ENCODE measurements at regions not wholly inside any gene's neighbourhood (a gene's known extent, or its start where the extent isn't known, plus 50 kb on each side); places are given as distances from the start of the nearest gene placed in this dataset.

- ChIA-PET CTCF (no interaction called here), POLR2A (no interaction called here)
- intact Hi-C loops (cut with micrococcal nuclease; ENCODE audit: unreplicated experiment): no loop called here
- DNase-seq: peak; percentile 1 to 37
- H3K27me3 Mint-ChIP-seq (ENCODE audit: insufficient read depth, unreplicated experiment): peaks cover 9% of the 10 kb centered on the region
- Histone ChIP-seq H3K9me3 (no peaks in the 10 kb centered on the region; the same call in 1 of the 2 replicates), H3K4me1 (no peaks in the 10 kb centered on the region), H3K36me3 (ENCODE audit: control insufficient read depth, insufficient read depth, low read length) (no peaks in the 10 kb centered on the region), H3K27me3 (replicated peaks; ENCODE audit: control insufficient read depth, insufficient read depth, low read length) (no peaks in the 10 kb centered on the region), H3K4me3 (ENCODE audit: low read depth, low read length) (no peak overlapping the region)
- H3K36me3 Mint-ChIP-seq (ENCODE audit: insufficient read depth, unreplicated experiment): no peaks in the 10 kb centered on the region
- H3K4me3 Mint-ChIP-seq (ENCODE audit: unreplicated experiment): no peak overlapping the region
- H3K27ac Mint-ChIP-seq (ENCODE audit: unreplicated experiment): peak overlapping the region; percentile 33
- BruUV-seq (replicated peaks): no TSS peak
- H3K4me1 Mint-ChIP-seq (ENCODE audit: low read depth, unreplicated experiment): no peaks in the 10 kb centered on the region
- no peak for TF ChIP-seq CTCF (IDR thresholded peaks at IDR 0.05; ENCODE audit: insufficient read depth in 1 of 2, low read depth in 1 of 2, low read length in 1 of 2, severe bottlenecking in 1 of 2, unreplicated experiment in 1 of 2)
- no peaks in the 10 kb centered on the region for H3K9me3 Mint-ChIP-seq (ENCODE audit: unreplicated experiment)
Observed at GRCh38 chr3:135513106-135514059, 452.1 kb upstream of the PPP2R3A start.

GRCh38 chr3:135514060-135514448 is 451.5 kb upstream of the PPP2R3A start:
- Mint-ChIP-seq H3K4me1 (ENCODE audit: low read depth, unreplicated experiment) (no peaks in the 10 kb centered on the region), H3K27me3 (ENCODE audit: insufficient read depth, unreplicated experiment) (peaks cover 9% of the 10 kb centered on the region), H3K36me3 (ENCODE audit: insufficient read depth, unreplicated experiment) (no peaks in the 10 kb centered on the region), H3K27ac (ENCODE audit: unreplicated experiment) (peak overlapping the region; percentile 33), H3K9me3 (ENCODE audit: unreplicated experiment) (no peaks in the 10 kb centered on the region), H3K4me3 (ENCODE audit: unreplicated experiment) (no peak overlapping the region)
- intact Hi-C loops (cut with micrococcal nuclease; ENCODE audit: unreplicated experiment): no loop called here
- Histone ChIP-seq H3K4me1 (no peaks in the 10 kb centered on the region), H3K9me3 (no peaks in the 10 kb centered on the region; the same call in 1 of the 2 replicates), H3K4me3 (ENCODE audit: low read depth, low read length) (no peak overlapping the region), H3K36me3 (ENCODE audit: control insufficient read depth, insufficient read depth, low read length) (no peaks in the 10 kb centered on the region), H3K27me3 (replicated peaks; ENCODE audit: control insufficient read depth, insufficient read depth, low read length) (no peaks in the 10 kb centered on the region)
- no peak for DNase-seq
- POLR2A ChIA-PET: no interaction called here
- no TSS peak for BruUV-seq (replicated peaks)
- no peak for TF ChIP-seq CTCF (IDR thresholded peaks at IDR 0.05; ENCODE audit: insufficient read depth in 1 of 2, low read depth in 1 of 2, low read length in 1 of 2, severe bottlenecking in 1 of 2, unreplicated experiment in 1 of 2)
- CTCF ChIA-PET: no interaction called here

GRCh38 chr3:135516143-135516542 is 449.4 kb upstream of the PPP2R3A start:
- Mint-ChIP-seq H3K27me3 (ENCODE audit: insufficient read depth, unreplicated experiment) (peaks cover 14% of the 10 kb centered on the region), H3K36me3 (ENCODE audit: insufficient read depth, unreplicated experiment) (no peaks in the 10 kb centered on the region), H3K4me3 (ENCODE audit: unreplicated experiment) (no peak overlapping the region), H3K9me3 (ENCODE audit: unreplicated experiment) (no peaks in the 10 kb centered on the region), H3K27ac (ENCODE audit: unreplicated experiment) (no peak overlapping the region), H3K4me1 (ENCODE audit: low read depth, unreplicated experiment) (no peaks in the 10 kb centered on the region)
- CTCF ChIA-PET: no interaction called here
- POLR2A ChIA-PET: no interaction called here
- Histone ChIP-seq H3K4me1 (no peaks in the 10 kb centered on the region), H3K9me3 (no peaks in the 10 kb centered on the region), H3K27me3 (replicated peaks; ENCODE audit: control insufficient read depth, insufficient read depth, low read length) (no peaks in the 10 kb centered on the region), H3K36me3 (ENCODE audit: control insufficient read depth, insufficient read depth, low read length) (no peaks in the 10 kb centered on the region), H3K4me3 (ENCODE audit: low read depth, low read length) (no peak overlapping the region)
- no TSS peak for BruUV-seq (replicated peaks)
- TF ChIP-seq CTCF (IDR thresholded peaks at IDR 0.05; ENCODE audit: insufficient read depth in 1 of 2, low read depth in 1 of 2, low read length in 1 of 2, severe bottlenecking in 1 of 2, unreplicated experiment in 1 of 2): peak in 1 of 2 experiments; percentile 23
- peak in 1 of 2 experiments; percentile 1 for DNase-seq
- intact Hi-C loops (cut with micrococcal nuclease; ENCODE audit: unreplicated experiment): no loop called here

Data from Caco-2 (cell line).